GM18517 (cell line): ENCODE measurements at regions not wholly inside any gene's neighbourhood (a gene's known extent, or its start where the extent isn't known, plus 50 kb on each side); places are given as distances from the start of the nearest gene placed in this dataset.

Experiments
- ATAC-seq: cut with Tn5 transposase; IDR thresholded peaks from one replicate; pipeline ENCODE4 v1.9.1; 2021; ENCODE audit warnings: mild to moderate bottlenecking, moderate library complexity; ENCODE audit not compliant: unreplicated experiment

GRCh38 chr7:68314208-68314607, 1284.1 kb upstream of the AUTS2 start:
- no peak for ATAC-seq

DNA sequence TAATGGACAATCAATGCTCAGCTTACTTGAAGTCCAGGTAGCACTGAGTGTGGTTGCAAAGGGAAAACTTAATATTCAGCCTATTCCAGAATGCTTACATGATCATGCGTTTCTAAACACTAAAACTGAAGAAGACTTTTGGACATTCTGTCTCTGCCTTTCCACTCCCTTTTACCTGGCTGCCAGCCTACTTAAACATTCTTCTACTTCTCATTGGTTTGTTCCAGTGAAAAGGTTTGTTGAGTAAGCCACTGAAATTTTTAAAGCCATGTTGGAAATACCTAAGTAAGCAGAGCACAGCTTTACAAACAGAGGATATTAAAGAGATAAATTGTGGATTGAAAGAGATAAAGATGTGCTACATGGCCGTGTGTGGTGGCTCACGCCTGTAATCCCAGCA, 1280.8 kb upstream of the AUTS2 start:
- ATAC-seq, result no peak

- no peak for ATAC-seq
Measured at GRCh38 chr7:68319061-68319460, 1279.2 kb upstream of the AUTS2 start.

DNA sequence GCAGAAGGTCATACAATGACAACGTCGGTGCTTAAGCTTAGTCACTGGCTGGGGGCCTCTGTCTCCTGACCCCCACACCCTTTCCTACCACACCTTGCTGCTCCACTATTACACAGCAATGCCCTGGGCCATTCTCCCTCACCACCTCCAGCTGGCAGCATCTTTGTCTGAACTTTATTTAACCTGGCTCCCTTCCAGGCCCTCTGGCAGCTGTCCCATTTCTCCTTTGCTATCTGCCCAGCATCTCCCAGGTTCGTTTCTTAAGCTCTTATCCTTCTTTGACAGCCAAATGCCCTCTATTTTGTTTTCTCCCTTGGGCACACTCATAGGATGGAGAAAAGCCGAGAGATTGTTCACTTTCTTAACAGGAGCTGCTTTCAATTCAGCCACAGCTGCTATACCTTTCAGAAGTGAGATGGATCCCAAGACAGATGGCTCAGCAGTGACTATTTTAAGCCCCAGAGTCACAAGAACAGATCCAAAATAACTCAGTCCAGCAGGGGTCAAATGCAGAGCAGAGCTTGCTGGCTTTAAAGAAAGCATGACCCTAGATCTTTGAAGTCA, 1277.1 kb upstream of the AUTS2 start:
- ATAC-seq, result no peak

DNA sequence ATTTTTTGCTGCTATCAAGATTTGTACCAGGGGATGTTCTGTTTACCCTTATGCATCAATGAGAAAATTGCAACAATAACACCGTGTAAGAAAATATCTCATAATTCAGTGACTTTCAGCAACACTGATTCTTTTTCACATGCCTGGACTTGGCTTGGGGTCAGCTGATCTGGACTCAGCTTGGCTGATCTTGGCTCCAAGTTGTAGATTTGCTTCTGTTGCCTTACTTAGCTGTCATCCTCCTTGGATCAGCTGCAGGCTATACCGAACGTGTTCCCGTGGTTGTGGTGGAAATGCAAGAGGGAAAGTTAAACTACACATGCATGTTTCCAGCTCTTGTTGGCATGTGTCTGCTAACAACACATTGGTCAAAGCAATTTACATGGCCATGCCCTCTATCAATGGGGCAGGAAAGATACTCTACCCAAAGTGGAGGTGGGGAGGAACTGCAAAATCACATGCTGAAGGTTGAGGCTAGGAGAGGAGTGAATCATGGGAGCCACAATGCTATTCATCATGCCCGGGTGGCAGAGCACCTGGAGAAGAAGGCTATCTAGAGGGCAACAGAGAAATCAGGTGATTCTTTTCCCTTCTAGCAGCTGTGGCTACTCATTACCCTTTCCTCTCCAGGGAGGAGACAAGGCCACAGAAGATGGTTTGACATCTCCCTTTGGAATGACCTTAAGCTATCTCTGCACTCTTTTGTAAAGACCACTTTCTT, 1276.3 kb upstream of the AUTS2 start:
- ATAC-seq, result no peak

- no peak for ATAC-seq
Measured at GRCh38 chr7:68324621-68325020, 1273.7 kb upstream of the AUTS2 start.

DNA sequence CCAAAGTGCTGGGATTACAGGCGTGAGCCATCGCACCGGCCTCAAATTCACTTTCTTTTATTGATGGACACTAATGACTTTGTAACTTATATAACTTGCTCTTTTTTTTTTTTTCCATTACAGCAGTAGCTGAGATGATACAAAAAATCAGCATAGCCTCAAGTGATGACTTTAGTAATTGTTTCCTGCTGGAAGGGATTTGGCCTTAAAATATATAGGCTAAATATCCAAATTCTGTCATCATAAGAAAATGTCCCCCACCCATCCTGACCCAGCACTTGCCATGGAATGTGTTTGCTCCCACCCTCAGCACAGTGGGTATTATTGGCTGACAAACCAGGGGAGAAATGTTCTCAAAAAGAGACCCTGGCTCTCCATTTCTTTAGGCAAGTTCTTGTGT, 1264.1 kb upstream of the AUTS2 start:
- no peak for ATAC-seq

- ATAC-seq, result no peak
Measured at GRCh38 chr7:68334636-68335272, 1263.5 kb upstream of the AUTS2 start.

GRCh38 chr7:68336594-68336993, 1261.7 kb upstream of the AUTS2 start:
- ATAC-seq, result no peak

DNA sequence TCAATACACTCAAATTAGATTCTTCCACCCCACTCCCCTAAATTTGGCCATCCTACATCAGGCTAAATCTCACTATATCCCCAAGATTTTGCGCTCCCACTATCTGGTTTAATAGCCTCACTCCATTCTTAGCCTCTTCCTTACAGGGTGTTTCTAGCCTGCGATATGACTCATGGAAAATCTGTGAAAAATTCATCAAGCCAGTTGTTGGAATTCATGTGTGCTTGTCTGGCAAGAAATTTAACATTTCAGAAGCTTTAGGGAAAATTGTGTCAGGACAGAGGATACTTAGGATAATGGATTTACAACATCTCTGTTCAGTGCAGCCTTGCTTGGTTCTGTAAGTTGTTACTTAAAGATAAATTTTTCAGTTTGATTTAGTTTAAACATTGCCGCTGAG, 1249.9 kb upstream of the AUTS2 start:
- ATAC-seq, result no peak

- no peak for ATAC-seq
Measured at GRCh38 chr7:68362745-68363518, 1235.3 kb upstream of the AUTS2 start.

GRCh38 chr7:68364886-68365625, 1233.2 kb upstream of the AUTS2 start:
- no peak for ATAC-seq

- ATAC-seq, result no peak
Measured at GRCh38 chr7:68371985-68372384, 1226.3 kb upstream of the AUTS2 start.

DNA sequence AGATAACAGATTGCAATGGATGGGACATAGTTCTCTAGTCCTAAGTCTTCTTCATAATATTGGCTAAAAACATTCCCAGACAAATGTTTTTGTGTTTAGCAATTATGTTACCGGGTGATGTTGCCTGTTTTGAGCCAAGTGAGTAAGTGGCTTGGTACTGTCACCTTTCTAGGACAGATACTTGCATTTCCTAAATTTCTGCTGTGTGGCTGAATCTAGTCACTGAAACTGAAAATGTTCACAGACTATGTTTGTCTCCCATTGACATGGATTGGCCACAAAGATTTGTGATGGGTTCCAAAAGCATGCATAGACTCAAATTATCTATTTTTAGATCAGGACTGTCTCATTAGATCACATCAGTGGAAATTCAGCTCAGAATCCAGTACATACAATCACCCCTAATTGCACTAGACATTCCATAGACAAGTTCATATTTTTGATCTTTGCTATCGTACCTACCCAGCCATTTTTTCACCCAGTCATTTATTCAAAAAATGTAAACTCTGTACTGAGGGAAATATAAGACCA, 1222.1 kb upstream of the AUTS2 start:
- ATAC-seq, result no peak

DNA sequence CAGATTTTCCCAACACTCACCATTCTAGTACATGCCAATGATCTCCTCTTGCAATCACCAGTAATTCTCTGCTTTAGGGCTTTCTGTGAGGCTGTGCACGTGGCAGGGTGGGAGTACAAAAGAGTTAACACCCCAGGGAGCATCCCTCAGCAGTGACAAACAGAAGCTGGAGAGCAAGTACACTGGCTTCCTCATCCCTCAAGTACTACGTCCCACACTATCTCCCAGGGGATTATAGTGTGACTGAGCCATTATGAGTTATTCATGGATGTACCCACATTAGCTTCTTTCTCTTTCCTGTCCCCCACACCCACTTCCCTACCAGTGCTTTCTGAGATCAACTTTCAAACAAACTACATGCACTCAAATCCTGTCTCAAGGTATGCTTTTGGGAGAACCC, 1216.5 kb upstream of the AUTS2 start:
- ATAC-seq, result no peak

GRCh38 chr7:68384581-68384980, 1213.7 kb upstream of the AUTS2 start:
- ATAC-seq, result no peak

DNA sequence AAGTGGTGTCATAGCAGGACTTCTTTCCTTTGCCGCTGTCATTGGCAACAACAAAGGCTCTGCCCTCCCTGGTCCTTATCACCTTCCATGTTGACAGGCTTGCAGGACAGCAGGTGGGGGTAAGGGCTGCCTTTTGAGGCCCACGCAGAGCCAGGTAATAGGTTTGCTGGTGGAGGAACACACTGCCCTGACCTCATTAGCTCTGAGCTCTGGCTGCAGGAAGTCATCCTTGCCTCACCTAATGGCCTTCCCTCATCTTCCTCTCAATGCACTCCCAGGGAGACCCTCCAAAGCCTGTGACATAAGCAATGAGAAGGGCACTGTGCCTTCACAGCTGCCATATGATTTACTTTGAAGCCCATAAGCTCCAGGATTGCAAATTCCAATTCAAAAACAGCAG, 1205.2 kb upstream of the AUTS2 start:
- ATAC-seq, result no peak

DNA sequence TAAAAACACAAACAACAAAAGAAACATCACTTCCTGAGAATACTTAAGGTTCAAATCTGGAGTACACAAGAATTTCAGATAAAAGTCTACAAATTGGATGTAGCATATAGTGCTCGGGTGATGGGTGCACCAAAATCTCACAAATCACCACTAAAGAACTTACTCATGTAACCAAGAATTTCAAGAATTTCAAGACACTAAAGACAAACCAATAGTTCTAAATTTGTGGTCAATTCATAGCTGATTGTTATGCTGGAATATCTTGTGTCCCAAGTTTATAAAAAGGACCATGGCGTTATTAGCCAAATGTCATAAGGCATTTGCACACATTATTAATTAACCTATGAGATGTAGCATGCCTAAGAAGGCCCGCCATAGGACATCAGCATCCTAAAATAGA, 1204.1 kb upstream of the AUTS2 start:
- ATAC-seq, result no peak

DNA sequence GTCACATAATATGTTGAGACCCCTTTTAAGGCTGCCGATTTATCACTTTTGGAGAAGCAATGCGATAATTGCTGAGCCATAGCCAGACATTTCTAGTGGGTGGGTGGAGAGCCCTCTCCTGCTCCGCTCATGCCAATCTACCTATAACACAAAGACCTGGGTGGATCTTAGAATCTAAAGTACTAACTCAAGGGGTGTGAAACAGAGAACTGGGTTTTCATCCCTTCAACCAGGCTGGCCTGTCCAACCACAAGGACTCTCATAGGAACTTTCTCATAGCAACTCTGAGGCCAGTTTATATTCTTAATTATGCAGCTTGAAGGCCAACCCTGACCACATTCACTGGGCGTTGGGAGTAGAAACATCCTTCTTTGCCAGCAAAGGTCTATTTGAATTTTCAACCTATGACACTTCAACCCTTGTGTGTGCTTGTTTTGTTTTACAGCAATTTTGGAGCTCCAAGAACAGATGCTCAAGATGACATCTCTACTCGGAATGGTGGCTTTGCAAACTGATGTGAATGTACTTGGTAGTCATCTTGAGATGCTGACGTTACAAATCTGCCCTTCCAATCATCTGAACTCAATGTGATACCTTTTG, 1198.2 kb upstream of the AUTS2 start:
- no peak for ATAC-seq

DNA sequence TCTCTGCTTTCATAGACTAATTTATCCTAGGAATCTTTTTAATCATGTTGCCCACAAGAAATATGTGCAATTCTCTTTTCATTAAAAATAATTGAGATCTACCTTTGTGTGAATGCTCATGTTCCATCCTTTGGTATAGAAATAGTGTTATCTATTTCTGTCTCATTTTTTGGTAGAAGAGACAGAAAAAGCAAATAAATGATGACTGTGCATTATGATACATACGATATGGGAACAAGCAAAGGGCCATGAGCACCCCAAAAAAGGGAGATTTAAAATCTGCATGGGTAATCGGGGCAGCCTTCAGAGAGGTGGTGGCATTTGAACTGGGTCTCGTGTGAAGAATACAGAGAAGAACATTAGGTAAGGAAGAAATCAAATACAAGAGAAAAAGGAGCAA, 1197.5 kb upstream of the AUTS2 start:
- no peak for ATAC-seq
